PC-9 (cell line): ENCODE measurements at regions not wholly inside any gene's neighbourhood (a gene's known extent, or its start where the extent isn't known, plus 50 kb on each side); places are given as distances from the start of the nearest gene placed in this dataset.

ENCODE experiments used
- BruUV-seq: library from RNA; stranded (reverse); fragments of 400-500 nt; replicated peaks from 2 replicates; lab custom pipeline; 2021; lab: Mats Ljungman, UMichigan
- CTCF ChIA-PET: fragments of 300-600 bp; sonication (Branson Sonifier 250); formaldehyde crosslinking; loops from one replicate; lab custom pipeline; 2022; ENCODE audit warnings: antibody characterized with exemption; lab: Charles Lee
- POLR2A ChIA-PET: fragments of 300-600 bp; sonication (Branson Sonifier 250); formaldehyde crosslinking; loops from one replicate; lab custom pipeline; 2022; ENCODE audit warnings: antibody characterized with exemption; ENCODE audit not compliant: unreplicated experiment; lab: Charles Lee
- DNase-seq, 2 experiments: peaks; one replicate each; pipeline versions ENCODE4 v3.0.0 to v3.0.0-alpha.2; 2015 to 2022; ENCODE audit warnings: mixed read lengths in 1 of 2
- H2AFZ ChIP-seq: fragments of 200-600 bp; sonication (generic); 2 replicates; pipeline ENCODE4 v1.8.1; 2017; ENCODE audit warnings: antibody characterized with exemption
- H3F3A ChIP-seq: fragments of 200-600 bp; sonication (generic); 2 replicates; pipeline ENCODE4 v1.8.1; 2017; ENCODE audit warnings: antibody characterized with exemption, mild to moderate bottlenecking, low read depth; ENCODE audit not compliant: insufficient read depth
- H3K27ac ChIP-seq: fragments of 200-600 bp; sonication (generic); 2 replicates; pipeline ENCODE4 v1.6.1; 2016; ENCODE audit warnings: mixed run types
- H3K27me3 ChIP-seq: fragments of 200-600 bp; sonication (generic); 2 replicates; pipeline ENCODE4 v1.6.1; 2016; ENCODE audit warnings: low read depth, mixed run types; ENCODE audit not compliant: insufficient read depth
- H3K36me3 ChIP-seq: fragments of 200-600 bp; sonication (generic); 2 replicates; pipeline ENCODE4 v1.6.1; 2016; ENCODE audit warnings: low read depth, mixed run types
- H3K4me1 ChIP-seq: fragments of 200-600 bp; sonication (generic); replicated peaks from 2 replicates; pipeline ENCODE4 v1.6.1; 2016; ENCODE audit warnings: mixed run types; ENCODE audit not compliant: insufficient read depth
- H3K4me2 ChIP-seq: fragments of 200-600 bp; sonication (generic); 2 replicates; pipeline ENCODE4 v1.6.1; 2017; ENCODE audit warnings: mixed run types
- H3K4me3 ChIP-seq: fragments of 200-600 bp; sonication (generic); 2 replicates; pipeline ENCODE4 v1.6.1; 2016; ENCODE audit warnings: mixed run types
- H3K79me2 ChIP-seq: fragments of 200-600 bp; sonication (generic); 2 replicates; pipeline ENCODE4 v1.6.1; 2017; ENCODE audit warnings: low read depth, mixed run types
- H3K9me2 ChIP-seq: fragments of 200-600 bp; sonication (generic); 2 replicates; pipeline ENCODE4 v1.8.1; 2017; ENCODE audit warnings: mild to moderate bottlenecking; ENCODE audit not compliant: insufficient read depth
- H3K9me3 ChIP-seq: fragments of 200-600 bp; sonication (generic); 2 replicates; pipeline ENCODE4 v1.8.1; 2016; ENCODE audit warnings: low read depth; ENCODE audit not compliant: insufficient read depth
- H4K20me1 ChIP-seq: fragments of 200-600 bp; sonication (generic); 2 replicates; pipeline ENCODE4 v1.8.1; 2017; ENCODE audit not compliant: insufficient read depth
- CTCF ChIP-seq: fragments of 200-600 bp; sonication (generic); conservative IDR thresholded peaks from 2 replicates; pipeline ENCODE4 v1.6.1; 2017; ENCODE audit warnings: mixed run types, antibody characterized with exemption, mild to moderate bottlenecking, moderate library complexity
- EZH2 ChIP-seq: fragments of 200-600 bp; sonication (generic); IDR thresholded peaks from 2 replicates; pipeline ENCODE4 v1.8.0; 2017; ENCODE audit warnings: antibody characterized with exemption, low read depth
- intact Hi-C: fragments of 100-400 bp; cut with micrococcal nuclease; formaldehyde crosslinking; loops from one replicate; pipeline ENCODE4 v1.10.0; 2022; ENCODE audit not compliant: unreplicated experiment

- no peaks in the 10 kb centered on the region for H3F3A ChIP-seq
- no peaks in the 10 kb centered on the region for H3K9me2 ChIP-seq
- H4K20me1 ChIP-seq: no peaks in the 10 kb centered on the region
- H3K36me3 ChIP-seq: no peaks in the 10 kb centered on the region
- no peak overlapping the region for H3K4me3 ChIP-seq
- no peak for TF ChIP-seq CTCF
- no peak for TF ChIP-seq EZH2
- H3K4me1 ChIP-seq: no peaks in the 10 kb centered on the region
- no peak overlapping the region for H2AFZ ChIP-seq
- peaks cover 83% of the 10 kb centered on the region for H3K27me3 ChIP-seq
- BruUV-seq: no TSS peak
- ChIA-PET POLR2A (no interaction called here), CTCF (no interaction called here)
- H3K4me2 ChIP-seq: no peak overlapping the region
- intact Hi-C loops: no loop called here
- no peaks in the 10 kb centered on the region for H3K9me3 ChIP-seq
- no peak for DNase-seq
- no peaks in the 10 kb centered on the region for H3K79me2 ChIP-seq
- H3K27ac ChIP-seq: no peak overlapping the region
Measured at GRCh38 chr17:34852614-34853013, 108.6 kb downstream of the CCT6B start.

- intact Hi-C loops: no loop called here
- Histone ChIP-seq H4K20me1 (no peaks in the 10 kb centered on the region), H3K4me1 (no peaks in the 10 kb centered on the region), H3K9me2 (no peaks in the 10 kb centered on the region), H3K9me3 (no peaks in the 10 kb centered on the region), H3K4me3 (no peak overlapping the region), H3K27me3 (peaks cover 83% of the 10 kb centered on the region), H3K36me3 (no peaks in the 10 kb centered on the region), H3K27ac (no peak overlapping the region), H2AFZ (no peak overlapping the region), H3K4me2 (no peak overlapping the region), H3K79me2 (no peaks in the 10 kb centered on the region), H3F3A (no peaks in the 10 kb centered on the region)
- POLR2A ChIA-PET: interaction anchor here (0.5 kb wide), 1 partner anchor 434 kb away, joined by 3 read pairs; no protein-coding TSS in a partner anchor
- CTCF ChIA-PET: no interaction called here
- TF ChIP-seq EZH2 (no peak), CTCF (no peak)
- BruUV-seq: no TSS peak
- DNase-seq: no peak
Measured at GRCh38 chr17:34851961-34852540, 109.2 kb downstream of the CCT6B start.

- POLR2A ChIA-PET: no interaction called here
- CTCF ChIA-PET: no interaction called here
- Histone ChIP-seq H3K36me3 (no peaks in the 10 kb centered on the region), H4K20me1 (no peaks in the 10 kb centered on the region), H3K4me2 (no peak overlapping the region), H3K4me1 (no peaks in the 10 kb centered on the region), H3K27me3 (peaks cover 92% of the 10 kb centered on the region), H2AFZ (no peak overlapping the region), H3K9me3 (no peaks in the 10 kb centered on the region), H3K79me2 (no peaks in the 10 kb centered on the region), H3F3A (no peaks in the 10 kb centered on the region), H3K9me2 (no peaks in the 10 kb centered on the region), H3K4me3 (no peak overlapping the region), H3K27ac (no peak overlapping the region)
- TF ChIP-seq EZH2 (no peak), CTCF (no peak)
- BruUV-seq: no TSS peak
- intact Hi-C loops: no loop called here
- DNase-seq: no peak
Measured at GRCh38 chr17:34850964-34851363, 110.3 kb downstream of the CCT6B start.
